PC-3 (cell line): ENCODE measurements at regions not wholly inside any gene's neighbourhood (a gene's known extent, or its start where the extent isn't known, plus 50 kb on each side); places are given as distances from the start of the nearest gene placed in this dataset.

ENCODE experiments used
- ATAC-seq: fragments of 200-7000 bp; cut with Tn5 transposase; 2 replicates; pipeline ENCODE4 v1.9.1; 2020; ENCODE audit warnings: mild to moderate bottlenecking, moderate library complexity
- BruUV-seq: library from RNA; stranded (reverse); fragments of 400-500 nt; replicated peaks from 2 replicates; lab custom pipeline; 2021; lab: Mats Ljungman, UMichigan
- CTCF ChIA-PET: fragments of 300-600 bp; sonication (Branson Sonifier 250); formaldehyde crosslinking; loops from one replicate; lab custom pipeline; 2022; ENCODE audit warnings: antibody characterized with exemption; lab: Charles Lee
- POLR2A ChIA-PET: fragments of 300-600 bp; sonication (Branson Sonifier 250); formaldehyde crosslinking; loops from one replicate; lab custom pipeline; 2022; ENCODE audit warnings: antibody characterized with exemption; ENCODE audit not compliant: unreplicated experiment; lab: Charles Lee
- DNase-seq: peaks from one replicate; pipeline ENCODE4 v3.0.0-alpha.2; 2015
- H2AFZ ChIP-seq: fragments of 300-600 bp; sonication (generic); 2 replicates; pipeline ENCODE4 v1.6.0; 2016; ENCODE audit warnings: antibody characterized with exemption, low read length
- H3F3A ChIP-seq: fragments of 300-600 bp; sonication (generic); one replicate; pipeline ENCODE4 v1.6.0; 2017; ENCODE audit warnings: antibody characterized with exemption, low read length, control low read depth, mild to moderate bottlenecking; ENCODE audit not compliant: unreplicated experiment
- H3K27ac ChIP-seq: fragments of 300-600 bp; sonication (generic); 2 replicates; pipeline ENCODE4 v1.5.1; 2016; ENCODE audit warnings: mild to moderate bottlenecking, low read length
- H3K27me3 ChIP-seq: fragments of 300-600 bp; sonication (generic); 2 replicates; pipeline ENCODE4 v1.6.1; 2016; ENCODE audit warnings: low read length, mixed read lengths
- H3K36me3 ChIP-seq: fragments of 300-600 bp; sonication (generic); 2 replicates; pipeline ENCODE4 v1.6.1; 2016; ENCODE audit warnings: low read depth, mixed run types, low read length, mixed read lengths
- H3K4me1 ChIP-seq: fragments of 300-600 bp; sonication (generic); 2 replicates; pipeline ENCODE4 v1.5.1; 2016; ENCODE audit warnings: low read length; ENCODE audit not compliant: insufficient read depth
- H3K4me2 ChIP-seq: fragments of 300-600 bp; sonication (generic); 2 replicates; pipeline ENCODE4 v1.6.0; 2016; ENCODE audit warnings: low read length
- H3K4me3 ChIP-seq: fragments of 300-600 bp; sonication (generic); 2 replicates; pipeline ENCODE4 v1.5.1; 2016; ENCODE audit warnings: mild to moderate bottlenecking, low read length, mixed read lengths
- H3K79me2 ChIP-seq: fragments of 300-600 bp; sonication (generic); 2 replicates; pipeline ENCODE4 v1.6.1; 2017; ENCODE audit warnings: low read length, mixed read lengths
- H3K9ac ChIP-seq: fragments of 300-600 bp; sonication (generic); 2 replicates; pipeline ENCODE4 v1.6.0; 2016; ENCODE audit warnings: mild to moderate bottlenecking, low read length
- H3K9me2 ChIP-seq: fragments of 300-600 bp; sonication (generic); replicated peaks from 2 replicates; pipeline ENCODE4 v1.6.1; 2016; ENCODE audit warnings: mixed run types, low read length, mixed read lengths
- H3K9me3 ChIP-seq: fragments of 300-600 bp; sonication (generic); 2 replicates; pipeline ENCODE4 v1.6.1; 2016; ENCODE audit warnings: low read length, mixed read lengths
- H4K20me1 ChIP-seq: fragments of 300-600 bp; sonication (generic); 2 replicates; pipeline ENCODE4 v1.6.1; 2016; ENCODE audit warnings: low read length, mixed read lengths
- CTCF ChIP-seq: fragments of 300-600 bp; sonication (generic); conservative IDR thresholded peaks from 2 replicates; pipeline ENCODE4 v1.5.1; 2017; ENCODE audit warnings: antibody characterized with exemption, low read depth, mild to moderate bottlenecking, low read length
- EZH2 ChIP-seq: fragments of 300-600 bp; sonication (generic); IDR thresholded peaks from one replicate; pipeline ENCODE4 v1.6.1; 2017; ENCODE audit warnings: antibody characterized with exemption, mild to moderate bottlenecking, low read length; ENCODE audit not compliant: unreplicated experiment
- EZH2phosphoT487 ChIP-seq: fragments of 300-600 bp; sonication (generic); IDR thresholded peaks from 2 replicates; pipeline ENCODE4 v1.6.1; 2018; ENCODE audit warnings: mild to moderate bottlenecking, antibody characterized with exemption, low read length, borderline replicate concordance
- intact Hi-C: fragments of 100-400 bp; cut with micrococcal nuclease; formaldehyde crosslinking; loops from 2 replicates; pipeline ENCODE4 v1.9.0; 2023

- Histone ChIP-seq H2AFZ (no peak overlapping the region), H3K4me2 (peak overlapping the region; percentile 46), H3K9me2 (no peaks in the 10 kb centered on the region), H3K36me3 (no peaks in the 10 kb centered on the region), H3K4me1 (peaks cover 11% of the 10 kb centered on the region; the same call in 1 of the 2 replicates), H3F3A (no peaks in the 10 kb centered on the region), H4K20me1 (no peaks in the 10 kb centered on the region), H3K4me3 (no peak overlapping the region), H3K9me3 (no peaks in the 10 kb centered on the region), H3K27ac (no peak overlapping the region), H3K79me2 (no peaks in the 10 kb centered on the region), H3K27me3 (no peaks in the 10 kb centered on the region), H3K9ac (no peak overlapping the region)
- POLR2A ChIA-PET = interaction anchor here (0.5 kb wide), 1 partner anchor 187 kb away, joined by 6 read pairs; no protein-coding TSS in a partner anchor
- no TSS peak for BruUV-seq
- CTCF ChIA-PET = interaction anchor here (0.6 kb wide), 1 partner anchor 81 kb away, joined by 4 read pairs; no protein-coding TSS in a partner anchor
- intact Hi-C loops = no loop called here
- DNase-seq (no peak), ATAC-seq (no peak; the same call in 1 of the 2 replicates)
- TF ChIP-seq CTCF (no peak), EZH2 (no peak), EZH2phosphoT487 (no peak)
Observed at GRCh38 chr12:94795044-94795443, 144.7 kb upstream of the TMCC3 start.

GRCh38 chr12:94793191-94793595, 142.8 kb upstream of the TMCC3 start:
- peaks cover 11% of the 10 kb centered on the region; the same call in 1 of the 2 replicates for H3K4me1 ChIP-seq
- no peak overlapping the region for H2AFZ ChIP-seq
- intact Hi-C loops = no loop called here
- H3K4me3 ChIP-seq = no peak overlapping the region
- H4K20me1 ChIP-seq = no peaks in the 10 kb centered on the region
- no peaks in the 10 kb centered on the region for H3K9me2 ChIP-seq
- POLR2A ChIA-PET = no interaction called here
- no TSS peak for BruUV-seq
- H3K27me3 ChIP-seq = no peaks in the 10 kb centered on the region
- H3K9ac ChIP-seq = no peak overlapping the region
- no peaks in the 10 kb centered on the region for H3K36me3 ChIP-seq
- H3K27ac ChIP-seq = no peak overlapping the region
- ATAC-seq (no peak), DNase-seq (no peak)
- TF ChIP-seq EZH2 = no peak
- no peak for TF ChIP-seq EZH2phosphoT487
- no peak for TF ChIP-seq CTCF
- no peaks in the 10 kb centered on the region for H3K9me3 ChIP-seq
- no peaks in the 10 kb centered on the region for H3F3A ChIP-seq
- no peak overlapping the region for H3K4me2 ChIP-seq
- CTCF ChIA-PET = no interaction called here
- H3K79me2 ChIP-seq = no peaks in the 10 kb centered on the region

GRCh38 chr12:94792693-94793092, 142.3 kb upstream of the TMCC3 start:
- ChIA-PET CTCF (no interaction called here), POLR2A (no interaction called here)
- Histone ChIP-seq H3K9ac (no peak overlapping the region), H3K4me3 (no peak overlapping the region), H3K79me2 (no peaks in the 10 kb centered on the region), H3K9me2 (no peaks in the 10 kb centered on the region), H4K20me1 (no peaks in the 10 kb centered on the region), H3K27ac (no peak overlapping the region), H3K9me3 (no peaks in the 10 kb centered on the region), H3K4me1 (peaks cover 11% of the 10 kb centered on the region; the same call in 1 of the 2 replicates), H3K4me2 (no peak overlapping the region), H3K27me3 (no peaks in the 10 kb centered on the region), H2AFZ (no peak overlapping the region), H3F3A (no peaks in the 10 kb centered on the region), H3K36me3 (no peaks in the 10 kb centered on the region)
- BruUV-seq = no TSS peak
- no peak for DNase-seq
- no peak for TF ChIP-seq EZH2
- TF ChIP-seq CTCF = no peak
- TF ChIP-seq EZH2phosphoT487 = no peak
- no peak for ATAC-seq
- intact Hi-C loops = no loop called here
